ENCODE measurements at regions not wholly inside any gene's neighbourhood (a gene's known extent, or its start where the extent isn't known, plus 50 kb on each side); places are given as distances from the start of the nearest gene placed in this dataset.

DNA sequence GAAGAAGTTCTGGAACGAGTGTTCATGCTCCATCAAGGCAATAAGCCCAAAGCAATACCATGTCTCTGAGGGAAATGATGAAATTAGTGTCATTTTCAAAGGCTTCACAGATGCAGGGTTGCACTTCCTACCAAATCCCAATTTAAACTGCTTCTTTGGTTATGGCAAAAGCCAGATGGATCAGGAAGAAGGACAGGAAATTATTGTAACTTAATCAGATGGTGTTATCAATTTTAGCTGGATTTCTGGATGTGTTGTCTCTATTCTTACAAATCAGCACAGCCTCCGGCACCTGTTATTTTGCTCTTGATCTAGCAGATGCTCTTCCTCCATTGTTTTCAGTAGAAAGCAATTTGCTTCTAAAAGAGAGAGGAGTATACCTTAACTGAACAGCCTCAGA is 693.4 kb downstream of the SOCS6 start:
- BruUV-seq (replicated peaks): no TSS peak
- H3K27ac ChIP-seq (ENCODE audit: extremely low read length, insufficient read depth, low read length): no peak overlapping the region
- H3K9me3 ChIP-seq (ENCODE audit: low read length): peaks cover 42% of the 10 kb centered on the region
- H3K27me3 ChIP-seq (ENCODE audit: control insufficient read depth in 1 of 2, insufficient read depth in 2 of 2, low read length in 2 of 2): no peaks in the 10 kb centered on the region
- no peaks in the 10 kb centered on the region for H3K4me1 ChIP-seq (ENCODE audit: insufficient read depth, low read length)
- ATAC-seq (no peak), FAIRE-seq (no peak), DNase-seq (ENCODE audit: low spot score) (no peak)
- H3K79me2 ChIP-seq (ENCODE audit: insufficient read depth, low read length): no peaks in the 10 kb centered on the region
- POLR2A ChIA-PET: no interaction called here
- no peak overlapping the region for H3K4me2 ChIP-seq (ENCODE audit: low read depth, low read length)
- H4K20me1 ChIP-seq (ENCODE audit: insufficient read depth, low read length): no peaks in the 10 kb centered on the region
- TF ChIP-seq ZNF850 (CRISPR knock-in tag; conservative IDR thresholded peaks at IDR 0.05) (no peak), SMYD3 (CRISPR knock-in tag; IDR thresholded peaks at IDR 0.05) (no peak), MIER2 (CRISPR knock-in tag; IDR thresholded peaks at IDR 0.05) (no peak), TEAD2 (CRISPR knock-in tag; IDR thresholded peaks at IDR 0.05) (no peak), SIX4 (CRISPR knock-in tag; IDR thresholded peaks at IDR 0.05) (no peak), NFE2L2 (IDR thresholded peaks at IDR 0.05; ENCODE audit: low read length) (no peak), AGO1 (IDR thresholded peaks at IDR 0.05; ENCODE audit: low read depth, low read length, poor library complexity, severe bottlenecking) (no peak)
- TF ChIP-seq, protein P1, sequence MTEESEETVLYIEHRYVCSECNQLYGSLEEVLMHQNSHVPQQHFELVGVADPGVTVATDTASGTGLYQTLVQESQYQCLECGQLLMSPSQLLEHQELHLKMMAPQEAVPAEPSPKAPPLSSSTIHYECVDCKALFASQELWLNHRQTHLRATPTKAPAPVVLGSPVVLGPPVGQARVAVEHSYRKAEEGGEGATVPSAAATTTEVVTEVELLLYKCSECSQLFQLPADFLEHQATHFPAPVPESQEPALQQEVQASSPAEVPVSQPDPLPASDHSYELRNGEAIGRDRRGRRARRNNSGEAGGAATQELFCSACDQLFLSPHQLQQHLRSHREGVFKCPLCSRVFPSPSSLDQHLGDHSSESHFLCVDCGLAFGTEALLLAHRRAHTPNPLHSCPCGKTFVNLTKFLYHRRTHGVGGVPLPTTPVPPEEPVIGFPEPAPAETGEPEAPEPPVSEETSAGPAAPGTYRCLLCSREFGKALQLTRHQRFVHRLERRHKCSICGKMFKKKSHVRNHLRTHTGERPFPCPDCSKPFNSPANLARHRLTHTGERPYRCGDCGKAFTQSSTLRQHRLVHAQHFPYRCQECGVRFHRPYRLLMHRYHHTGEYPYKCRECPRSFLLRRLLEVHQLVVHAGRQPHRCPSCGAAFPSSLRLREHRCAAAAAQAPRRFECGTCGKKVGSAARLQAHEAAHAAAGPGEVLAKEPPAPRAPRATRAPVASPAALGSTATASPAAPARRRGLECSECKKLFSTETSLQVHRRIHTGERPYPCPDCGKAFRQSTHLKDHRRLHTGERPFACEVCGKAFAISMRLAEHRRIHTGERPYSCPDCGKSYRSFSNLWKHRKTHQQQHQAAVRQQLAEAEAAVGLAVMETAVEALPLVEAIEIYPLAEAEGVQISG (CRISPR knock-in tag; IDR thresholded peaks at IDR 0.05): no peak
- TF ChIP-seq, protein P2, sequence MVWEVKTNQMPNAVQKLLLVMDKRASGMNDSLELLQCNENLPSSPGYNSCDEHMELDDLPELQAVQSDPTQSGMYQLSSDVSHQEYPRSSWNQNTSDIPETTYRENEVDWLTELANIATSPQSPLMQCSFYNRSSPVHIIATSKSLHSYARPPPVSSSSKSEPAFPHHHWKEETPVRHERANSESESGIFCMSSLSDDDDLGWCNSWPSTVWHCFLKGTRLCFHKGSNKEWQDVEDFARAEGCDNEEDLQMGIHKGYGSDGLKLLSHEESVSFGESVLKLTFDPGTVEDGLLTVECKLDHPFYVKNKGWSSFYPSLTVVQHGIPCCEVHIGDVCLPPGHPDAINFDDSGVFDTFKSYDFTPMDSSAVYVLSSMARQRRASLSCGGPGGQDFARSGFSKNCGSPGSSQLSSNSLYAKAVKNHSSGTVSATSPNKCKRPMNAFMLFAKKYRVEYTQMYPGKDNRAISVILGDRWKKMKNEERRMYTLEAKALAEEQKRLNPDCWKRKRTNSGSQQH (CRISPR knock-in tag; IDR thresholded peaks at IDR 0.05; ENCODE audit: low read depth): no peak
- TF ChIP-seq, protein P3, sequence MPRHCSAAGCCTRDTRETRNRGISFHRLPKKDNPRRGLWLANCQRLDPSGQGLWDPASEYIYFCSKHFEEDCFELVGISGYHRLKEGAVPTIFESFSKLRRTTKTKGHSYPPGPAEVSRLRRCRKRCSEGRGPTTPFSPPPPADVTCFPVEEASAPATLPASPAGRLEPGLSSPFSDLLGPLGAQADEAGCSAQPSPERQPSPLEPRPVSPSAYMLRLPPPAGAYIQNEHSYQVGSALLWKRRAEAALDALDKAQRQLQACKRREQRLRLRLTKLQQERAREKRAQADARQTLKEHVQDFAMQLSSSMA (CRISPR knock-in tag; IDR thresholded peaks at IDR 0.05): no peak
- H2AFZ ChIP-seq (ENCODE audit: low read length): no peak overlapping the region
- WGBS (ENCODE audit: low lambda C conversion rate): 16% methylated on average over 2 of the region's 2 CpGs
- intact Hi-C loops (cut with micrococcal nuclease; ENCODE audit: unreplicated experiment) (no loop called here), in situ Hi-C loops (cut with HindIII; ENCODE audit: extremely low pct_ligation_motif_present, low pct_unique_long_range_greater_than_20kb) (no loop called here)
- H3K4me3 ChIP-seq (replicated peaks in 1 of 3; ENCODE audit: insufficient read depth in 1 of 3, low read depth in 2 of 3, low read length in 3 of 3): no peak overlapping the region
- CTCF ChIA-PET (ENCODE audit: low intra/inter-chr PET ratio, low total read pairs): no interaction called here
- H3K9ac ChIP-seq (ENCODE audit: insufficient read depth, low read depth, low read length): no peak overlapping the region
- H3K36me3 ChIP-seq (replicated peaks in 1 of 2; ENCODE audit: control insufficient read depth in 1 of 2, insufficient read depth in 2 of 2, low read length in 2 of 2): no peaks in the 10 kb centered on the region

Measured in HepG2 (cell line).